ENCODE measurements at regions not wholly inside any gene's neighbourhood (a gene's known extent, or its start where the extent isn't known, plus 50 kb on each side); places are given as distances from the start of the nearest gene placed in this dataset.

DNA sequence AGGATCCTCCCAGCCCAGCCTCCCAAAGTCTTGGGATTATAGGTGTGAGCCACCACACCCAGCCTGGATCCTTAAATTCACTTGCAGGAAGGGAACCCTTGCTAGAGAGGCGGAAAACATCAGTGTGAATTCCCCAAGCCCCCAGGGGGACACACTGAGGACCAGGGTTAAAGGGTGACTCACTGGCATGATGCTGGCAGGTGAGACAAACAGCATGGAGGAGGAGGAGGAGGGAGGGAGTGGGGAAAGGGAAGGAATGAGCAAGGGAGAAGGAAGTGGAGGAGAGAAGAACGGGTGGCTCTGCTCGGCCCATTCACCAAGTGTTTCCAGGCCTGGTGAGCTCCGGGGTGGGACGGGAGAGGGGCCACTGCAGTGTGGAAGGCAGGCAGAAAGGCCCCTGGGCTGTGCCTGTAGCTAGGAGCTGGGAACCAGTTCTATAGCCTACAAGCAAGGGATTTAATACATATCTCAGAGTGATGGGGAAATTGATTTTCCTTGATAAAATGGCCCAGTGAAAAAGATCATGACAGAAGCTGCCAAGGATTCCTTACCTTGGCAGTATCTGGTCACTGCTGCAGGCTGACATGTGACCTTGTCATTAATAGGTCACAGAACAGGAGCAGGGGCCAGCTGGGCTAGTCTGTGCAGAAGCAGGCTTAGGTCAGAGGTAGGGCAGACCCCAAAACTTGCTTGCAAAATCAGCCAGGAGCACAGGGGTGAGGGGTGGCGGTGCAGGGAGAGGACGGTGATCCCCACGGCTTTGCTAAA is 370.2 kb downstream of the SHANK2 start:
- H3K27ac Mint-ChIP-seq (ENCODE audit: unreplicated experiment), result no peak overlapping the region
- H3K9me3 Mint-ChIP-seq (ENCODE audit: low read depth), result no peaks in the 10 kb centered on the region
- no peaks in the 10 kb centered on the region for H3K36me3 Mint-ChIP-seq (ENCODE audit: low read depth)
- TF ChIP-seq, protein P1, sequence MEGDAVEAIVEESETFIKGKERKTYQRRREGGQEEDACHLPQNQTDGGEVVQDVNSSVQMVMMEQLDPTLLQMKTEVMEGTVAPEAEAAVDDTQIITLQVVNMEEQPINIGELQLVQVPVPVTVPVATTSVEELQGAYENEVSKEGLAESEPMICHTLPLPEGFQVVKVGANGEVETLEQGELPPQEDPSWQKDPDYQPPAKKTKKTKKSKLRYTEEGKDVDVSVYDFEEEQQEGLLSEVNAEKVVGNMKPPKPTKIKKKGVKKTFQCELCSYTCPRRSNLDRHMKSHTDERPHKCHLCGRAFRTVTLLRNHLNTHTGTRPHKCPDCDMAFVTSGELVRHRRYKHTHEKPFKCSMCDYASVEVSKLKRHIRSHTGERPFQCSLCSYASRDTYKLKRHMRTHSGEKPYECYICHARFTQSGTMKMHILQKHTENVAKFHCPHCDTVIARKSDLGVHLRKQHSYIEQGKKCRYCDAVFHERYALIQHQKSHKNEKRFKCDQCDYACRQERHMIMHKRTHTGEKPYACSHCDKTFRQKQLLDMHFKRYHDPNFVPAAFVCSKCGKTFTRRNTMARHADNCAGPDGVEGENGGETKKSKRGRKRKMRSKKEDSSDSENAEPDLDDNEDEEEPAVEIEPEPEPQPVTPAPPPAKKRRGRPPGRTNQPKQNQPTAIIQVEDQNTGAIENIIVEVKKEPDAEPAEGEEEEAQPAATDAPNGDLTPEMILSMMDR (IDR thresholded peaks at IDR 0.05), result no peak
- no peak overlapping the region for H3K4me3 Mint-ChIP-seq (ENCODE audit: unreplicated experiment)
- DNase-seq (ENCODE audit: low spot score), result no peak
- peaks cover 16% of the 10 kb centered on the region for H3K27me3 Mint-ChIP-seq (ENCODE audit: low read depth)
- H3K4me1 Mint-ChIP-seq (ENCODE audit: low read depth), result peaks cover 6% of the 10 kb centered on the region

DNA sequence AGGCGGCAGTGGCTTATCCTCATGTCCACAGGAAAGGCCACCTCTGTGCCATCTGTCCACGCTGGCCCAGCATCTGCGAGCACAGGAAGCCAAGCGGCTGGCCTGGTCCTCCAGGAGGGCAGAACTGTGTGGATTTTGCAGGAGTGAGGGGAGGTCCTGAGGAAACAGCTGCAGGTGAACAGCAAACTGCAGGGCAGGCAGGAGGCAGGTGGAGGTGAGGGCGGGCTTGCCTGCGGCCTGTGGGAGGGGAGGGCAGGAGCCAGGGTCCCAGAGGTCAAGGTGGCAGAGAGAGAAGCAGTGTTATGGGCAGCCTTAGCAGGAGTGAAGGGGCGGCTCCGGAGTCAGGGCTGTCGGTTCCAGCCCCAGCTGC is 369.7 kb downstream of the SHANK2 start:
- H3K27ac Mint-ChIP-seq (ENCODE audit: unreplicated experiment), result no peak overlapping the region
- DNase-seq (ENCODE audit: low spot score), result no peak
- H3K4me3 Mint-ChIP-seq (ENCODE audit: unreplicated experiment), result no peak overlapping the region
- peaks cover 6% of the 10 kb centered on the region for H3K4me1 Mint-ChIP-seq (ENCODE audit: low read depth)
- TF ChIP-seq, protein P1 (IDR thresholded peaks at IDR 0.05), result no peak
- no peaks in the 10 kb centered on the region for H3K9me3 Mint-ChIP-seq (ENCODE audit: low read depth)
- peaks cover 11% of the 10 kb centered on the region for H3K27me3 Mint-ChIP-seq (ENCODE audit: low read depth)
- no peaks in the 10 kb centered on the region for H3K36me3 Mint-ChIP-seq (ENCODE audit: low read depth)

DNA sequence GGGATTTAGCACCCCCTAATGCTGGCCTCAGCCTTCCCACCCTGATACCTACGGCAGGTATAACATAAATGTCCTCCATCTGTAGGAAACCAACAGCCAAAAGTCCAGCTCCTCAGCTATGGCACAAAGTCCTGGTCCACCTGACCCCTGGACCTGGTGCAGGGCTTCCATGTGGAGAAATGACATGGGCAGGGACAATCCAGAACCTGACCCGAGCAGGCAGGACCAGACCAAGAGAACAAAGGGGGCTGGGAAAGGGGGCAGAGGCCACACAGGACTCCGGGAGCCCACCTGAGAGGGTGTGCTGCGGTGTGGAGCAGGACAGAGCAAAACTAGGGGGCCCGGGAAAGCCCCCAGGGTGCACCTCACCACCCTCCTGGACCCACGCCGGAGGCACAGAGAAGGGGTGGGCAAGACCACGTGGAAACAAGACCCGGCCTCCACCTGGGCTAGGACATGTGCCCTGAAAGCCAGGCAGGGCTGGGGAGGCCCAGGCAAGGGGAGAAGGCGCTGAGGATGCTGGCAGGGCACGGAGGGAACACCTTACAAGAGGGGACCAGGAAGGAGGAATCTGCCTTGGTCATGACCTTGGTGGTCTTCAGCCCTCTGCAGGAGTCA is 368.9 kb downstream of the SHANK2 start:
- no peaks in the 10 kb centered on the region for H3K9me3 Mint-ChIP-seq (ENCODE audit: low read depth)
- no peak overlapping the region for H3K27ac Mint-ChIP-seq (ENCODE audit: unreplicated experiment)
- H3K36me3 Mint-ChIP-seq (ENCODE audit: low read depth), result peaks cover 2% of the 10 kb centered on the region
- TF ChIP-seq, protein P1 (IDR thresholded peaks at IDR 0.05), result no peak
- peaks cover 6% of the 10 kb centered on the region for H3K4me1 Mint-ChIP-seq (ENCODE audit: low read depth)
- no peak overlapping the region for H3K4me3 Mint-ChIP-seq (ENCODE audit: unreplicated experiment)
- H3K27me3 Mint-ChIP-seq (ENCODE audit: low read depth), result peaks cover 11% of the 10 kb centered on the region
- DNase-seq (ENCODE audit: low spot score), result no peak

DNA sequence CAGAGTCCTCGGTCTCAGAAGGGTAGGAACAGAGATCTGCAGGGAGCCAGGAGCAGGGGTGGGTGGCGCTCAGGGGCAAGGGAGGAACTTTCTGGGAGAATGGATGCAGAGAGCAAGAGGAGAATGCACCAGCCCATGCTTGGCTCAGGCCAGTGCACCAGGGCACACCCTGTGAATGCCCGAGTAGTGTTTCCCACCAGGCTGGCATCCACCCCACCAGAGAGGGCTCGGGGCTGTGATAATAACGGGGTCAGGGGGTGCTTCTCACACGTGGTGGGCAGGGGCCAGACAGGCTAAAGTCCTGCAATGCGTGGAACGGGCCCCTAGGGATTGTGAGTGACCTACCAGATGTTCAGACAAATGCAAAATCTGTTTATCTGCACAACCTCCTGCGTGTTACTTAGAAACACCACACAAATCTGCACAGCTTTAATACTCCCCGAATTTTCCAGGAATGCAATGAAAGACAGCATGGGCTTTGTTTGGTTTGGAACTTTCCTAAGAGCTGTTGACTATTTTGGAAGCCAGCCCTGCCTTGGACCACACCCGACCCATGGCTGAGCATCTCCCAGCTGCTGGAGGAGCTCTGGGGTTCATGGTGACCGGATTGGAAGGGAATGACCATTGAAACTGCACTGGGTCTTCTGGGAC is 368.3 kb downstream of the SHANK2 start:
- TF ChIP-seq, protein P1 (IDR thresholded peaks at IDR 0.05), result no peak
- peaks cover 2% of the 10 kb centered on the region for H3K36me3 Mint-ChIP-seq (ENCODE audit: low read depth)
- no peak for DNase-seq (ENCODE audit: low spot score)
- no peak overlapping the region for H3K4me3 Mint-ChIP-seq (ENCODE audit: unreplicated experiment)
- H3K4me1 Mint-ChIP-seq (ENCODE audit: low read depth), result peaks cover 6% of the 10 kb centered on the region
- no peaks in the 10 kb centered on the region for H3K9me3 Mint-ChIP-seq (ENCODE audit: low read depth)
- no peak overlapping the region for H3K27ac Mint-ChIP-seq (ENCODE audit: unreplicated experiment)
- H3K27me3 Mint-ChIP-seq (ENCODE audit: low read depth), result peaks cover 11% of the 10 kb centered on the region

Measured in chondrocyte (in vitro differentiated cells).